Left hindlimb (tissue), 1 donor: ENCODE measurements at regions not wholly inside any gene's neighbourhood (a gene's known extent, or its start where the extent isn't known, plus 50 kb on each side); places are given as distances from the start of the nearest gene placed in this dataset.
"Not testable (repeated sequence)": the region's sequence is repeated elsewhere in the genome, so short reads cannot be mapped to it uniquely, and the experiment has no call there.

ENCODE experiments used
- DNase-seq: peaks from one replicate; pipeline ENCODE4 v3.0.0-alpha.2; 2018

DNA sequence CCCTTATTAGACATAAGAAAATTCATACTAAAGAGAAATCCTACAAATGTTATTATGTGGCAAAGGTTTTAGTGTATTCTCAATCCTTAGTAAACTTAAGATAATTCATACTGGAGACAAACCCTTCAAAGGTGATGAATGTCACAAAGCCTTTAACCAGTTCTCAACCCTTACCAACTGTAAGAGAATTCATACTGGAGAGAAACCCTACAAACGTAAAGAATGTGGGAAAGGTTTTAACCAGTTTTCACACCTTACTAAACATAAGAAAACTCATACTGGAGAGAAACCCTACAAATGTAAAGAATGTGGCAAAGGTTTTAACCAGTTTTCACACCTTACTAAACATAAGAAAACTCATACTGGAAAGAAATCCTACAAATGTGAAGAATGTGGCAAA lies 93.2 kb downstream of the ZNF680 start:
- DNase-seq: no peak

DNA sequence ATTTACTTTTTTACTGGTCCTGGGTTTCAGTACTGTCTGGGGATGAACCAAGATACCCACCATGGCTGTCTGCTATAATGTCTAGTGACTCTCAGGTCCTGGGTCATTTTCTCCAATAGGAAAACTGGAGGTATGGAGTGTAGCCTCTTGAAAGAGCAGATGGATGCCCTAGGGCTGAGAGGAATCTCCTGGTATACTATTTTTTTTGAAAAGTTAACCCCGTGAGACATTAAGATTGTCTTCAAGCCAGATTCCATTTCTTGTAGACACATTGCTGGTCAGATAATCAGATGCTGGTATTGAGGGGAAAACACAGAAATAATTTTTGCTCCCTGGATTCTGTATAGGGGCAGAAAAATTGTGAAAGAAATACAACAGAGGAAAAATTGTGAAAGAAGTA lies 97.3 kb downstream of the ZNF680 start:
- no peak for DNase-seq

DNA sequence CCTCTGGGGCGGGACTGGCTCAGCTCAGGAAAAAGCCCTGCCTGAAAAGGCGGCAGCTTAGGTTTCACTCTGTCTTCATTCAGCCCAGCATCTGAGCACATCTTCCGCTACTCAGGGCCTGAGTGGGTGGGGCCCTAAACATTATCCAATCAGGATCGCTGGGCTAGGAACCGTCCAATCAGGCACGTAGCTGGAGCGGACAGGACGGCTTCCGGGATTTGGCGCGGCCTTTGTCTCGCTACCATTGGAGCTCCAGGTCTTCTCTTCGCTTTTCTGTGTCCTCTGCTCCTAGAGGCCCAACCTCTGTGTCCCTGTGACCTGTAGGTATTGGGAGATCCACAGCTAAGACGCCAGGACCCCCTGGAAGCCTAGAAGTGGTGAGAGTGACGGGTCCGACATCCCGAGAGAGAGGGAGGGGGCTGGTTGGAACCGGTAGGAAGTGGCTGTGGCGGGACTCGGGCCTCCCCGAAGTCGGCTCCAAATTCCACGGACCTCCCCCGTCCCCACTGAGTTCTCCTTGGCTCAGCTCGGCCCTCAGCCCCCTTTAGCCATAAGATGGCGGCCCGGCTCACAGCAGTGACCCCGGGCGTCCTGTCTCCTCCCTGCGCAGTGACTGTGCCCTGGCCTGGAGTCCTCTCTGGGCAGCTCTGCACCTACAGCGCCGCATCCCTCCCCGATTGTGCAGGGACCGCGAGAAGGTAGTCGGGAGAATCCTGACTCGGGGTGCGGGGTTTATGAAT lies 99.1 kb downstream of the ZNF680 start:
- DNase-seq: peak; percentile 65

DNA sequence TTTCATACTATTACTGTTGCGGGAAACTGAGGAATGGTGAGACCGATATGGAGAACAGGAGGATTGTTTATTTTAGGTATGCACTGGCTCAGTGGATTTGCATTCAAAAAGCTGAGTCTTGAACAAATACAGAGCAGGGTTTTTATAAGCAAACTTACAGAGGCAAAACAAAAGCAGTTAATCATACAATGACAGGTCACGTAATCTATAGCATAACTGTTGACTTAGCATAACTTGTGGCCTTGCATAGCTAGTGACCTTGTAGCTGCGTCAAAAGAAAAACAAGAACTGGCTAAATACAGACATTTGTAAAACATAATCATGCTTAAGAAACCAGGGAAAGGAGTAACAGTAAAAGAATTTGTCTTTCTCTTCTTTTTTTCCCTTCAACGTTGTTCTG lies 103.0 kb downstream of the ZNF680 start:
- DNase-seq: not testable (repeated sequence)

DNA sequence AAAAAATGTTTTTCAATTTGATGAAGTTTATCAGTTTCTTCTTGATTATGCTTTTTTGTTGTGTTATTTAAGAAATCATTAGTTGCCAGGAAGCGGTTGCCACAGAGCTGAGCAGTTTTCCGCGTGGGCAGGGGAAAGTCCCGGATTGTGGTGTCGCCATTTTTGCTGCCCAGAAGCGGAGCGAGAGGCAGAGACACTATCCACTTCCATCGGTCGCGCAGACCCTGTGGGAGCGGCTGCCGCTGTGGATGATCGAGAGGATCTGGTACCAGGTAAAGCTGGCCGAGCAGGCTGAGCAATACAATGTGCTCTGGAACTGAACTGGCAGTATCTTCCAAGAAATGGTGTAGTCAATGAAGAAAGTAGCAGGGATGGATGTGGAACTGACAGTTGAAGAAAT lies 119.8 kb downstream of the ZNF736 start:
- no peak for DNase-seq

DNA sequence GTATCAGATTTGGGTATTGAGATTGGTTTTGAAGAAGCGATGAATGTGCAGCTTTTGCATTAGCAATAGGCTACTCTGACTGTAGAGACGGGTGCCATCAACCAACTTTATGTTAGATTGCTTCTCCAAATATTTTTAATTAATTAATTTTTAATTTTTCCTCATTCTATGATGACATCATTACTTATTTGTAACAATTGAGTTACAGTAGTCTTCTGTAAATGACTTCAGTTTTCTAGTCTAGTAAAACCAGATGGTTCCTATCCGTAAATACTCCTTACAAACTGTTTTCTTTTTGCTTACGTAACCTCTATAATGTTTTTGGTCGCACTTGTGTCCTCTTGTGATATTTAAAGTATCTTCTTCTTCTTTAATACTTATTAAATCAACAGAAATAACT lies 118.1 kb downstream of the ZNF736 start:
- DNase-seq: no peak

DNA sequence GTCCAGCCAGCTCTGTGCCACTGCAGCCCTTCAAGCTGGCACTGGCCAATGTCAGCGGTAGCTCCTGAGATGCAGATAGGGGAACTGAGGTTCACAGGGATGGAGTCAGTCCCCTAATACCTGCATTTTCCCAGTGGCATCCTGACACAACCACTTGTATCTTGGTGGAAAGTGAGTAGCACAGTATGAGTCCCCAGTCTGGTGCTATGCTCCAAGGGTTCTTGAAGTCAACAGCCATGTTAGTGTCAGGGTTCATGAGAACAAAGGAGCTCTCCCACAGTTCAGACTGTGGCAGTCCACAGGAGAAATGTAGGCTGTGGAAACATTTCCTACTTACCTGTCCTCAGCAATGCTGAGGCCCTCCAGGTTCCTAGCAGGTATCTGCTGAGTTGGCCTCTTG lies 115.5 kb downstream of the ZNF736 start:
- no peak for DNase-seq

DNA sequence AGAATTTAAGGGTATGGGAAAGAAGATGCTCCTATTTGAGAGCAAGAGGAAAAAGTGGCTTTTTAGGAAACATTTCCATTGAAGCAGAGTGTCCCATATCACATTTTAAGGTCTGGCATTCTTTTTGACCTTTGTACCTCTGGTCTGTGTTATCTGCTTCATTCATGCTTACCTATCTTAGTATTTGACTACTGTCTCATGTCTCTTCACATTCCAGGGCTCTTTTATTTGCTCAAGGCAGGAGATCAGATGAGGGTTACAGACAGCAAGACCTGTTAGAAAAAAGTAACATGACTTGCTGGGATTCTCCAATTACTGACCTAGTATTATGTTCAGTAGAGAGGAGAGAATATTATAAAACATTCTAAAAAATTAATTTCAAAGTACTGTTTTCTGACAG lies 111.7 kb downstream of the ZNF736 start:
- DNase-seq: not testable (repeated sequence)

DNA sequence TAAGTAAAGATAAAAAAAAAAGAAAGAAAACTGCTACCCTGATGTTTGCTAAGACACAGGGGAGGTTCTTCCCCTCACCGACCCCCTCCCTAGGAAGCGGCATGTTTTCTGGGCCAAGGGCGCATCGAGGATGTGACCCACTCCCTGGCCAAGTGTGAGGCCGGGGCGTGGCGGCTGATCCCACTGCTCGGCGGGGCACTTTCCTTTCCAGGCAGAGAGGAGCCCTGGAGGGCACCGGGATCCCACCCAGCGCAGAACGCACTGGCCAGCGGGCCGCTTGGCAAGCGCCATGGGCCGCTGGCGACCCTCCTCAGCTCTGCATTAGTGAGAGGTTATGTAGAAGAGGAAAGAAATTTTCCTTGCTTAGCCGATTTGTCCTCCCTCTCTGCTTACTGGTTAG lies 93.4 kb downstream of the ZNF736 start:
- no peak for DNase-seq
